ENCODE measurements at regions not wholly inside any gene's neighbourhood (a gene's known extent, or its start where the extent isn't known, plus 50 kb on each side); places are given as distances from the start of the nearest gene placed in this dataset.

- Histone ChIP-seq H3K27me3 (ENCODE audit: control insufficient read depth, insufficient read depth, low read length) (no peaks in the 10 kb centered on the region; the same call in 1 of the 2 replicates), H3K4me3 (ENCODE audit: insufficient read depth, low read depth, low read length) (no peak overlapping the region), H3K36me3 (replicated peaks; ENCODE audit: control insufficient read depth, insufficient read depth, low read length) (no peaks in the 10 kb centered on the region)
- DNase-seq: no peak
These were observed 83.1 kb upstream of the SETMAR start for GRCh38 chr3:4220065-4220464.

- Histone ChIP-seq H3K27me3 (ENCODE audit: control insufficient read depth, insufficient read depth, low read length) (no peaks in the 10 kb centered on the region; the same call in 1 of the 2 replicates), H3K4me3 (ENCODE audit: insufficient read depth, low read depth, low read length) (no peak overlapping the region), H3K36me3 (replicated peaks; ENCODE audit: control insufficient read depth, insufficient read depth, low read length) (no peaks in the 10 kb centered on the region)
- no peak for DNase-seq
These were observed 80.5 kb upstream of the SETMAR start for GRCh38 chr3:4222574-4223175.

- no peak for DNase-seq
- no peak overlapping the region for H3K4me3 ChIP-seq (ENCODE audit: insufficient read depth, low read depth, low read length)
- H3K36me3 ChIP-seq (replicated peaks; ENCODE audit: control insufficient read depth, insufficient read depth, low read length): no peaks in the 10 kb centered on the region
- H3K27me3 ChIP-seq (ENCODE audit: control insufficient read depth, insufficient read depth, low read length): no peaks in the 10 kb centered on the region; the same call in 1 of the 2 replicates
These were observed 79.4 kb upstream of the SETMAR start for GRCh38 chr3:4223777-4224176.

- no peaks in the 10 kb centered on the region; the same call in 1 of the 2 replicates for H3K27me3 ChIP-seq (ENCODE audit: control insufficient read depth, insufficient read depth, low read length)
- H3K4me3 ChIP-seq (ENCODE audit: insufficient read depth, low read depth, low read length): no peak overlapping the region
- DNase-seq: no peak
- H3K36me3 ChIP-seq (replicated peaks; ENCODE audit: control insufficient read depth, insufficient read depth, low read length): no peaks in the 10 kb centered on the region
These were observed 78.8 kb upstream of the SETMAR start for GRCh38 chr3:4224331-4224730.

GRCh38 chr3:4225005-4225471, 78.1 kb upstream of the SETMAR start:
- DNase-seq: no peak
- Histone ChIP-seq H3K36me3 (replicated peaks; ENCODE audit: control insufficient read depth, insufficient read depth, low read length) (no peaks in the 10 kb centered on the region), H3K4me3 (ENCODE audit: insufficient read depth, low read depth, low read length) (no peak overlapping the region), H3K27me3 (ENCODE audit: control insufficient read depth, insufficient read depth, low read length) (no peaks in the 10 kb centered on the region; the same call in 1 of the 2 replicates)

- Histone ChIP-seq H3K36me3 (replicated peaks; ENCODE audit: control insufficient read depth, insufficient read depth, low read length) (no peaks in the 10 kb centered on the region), H3K27me3 (ENCODE audit: control insufficient read depth, insufficient read depth, low read length) (peaks cover 4% of the 10 kb centered on the region), H3K4me3 (ENCODE audit: insufficient read depth, low read depth, low read length) (no peak overlapping the region)
- no peak for DNase-seq
These were observed 74.9 kb upstream of the SETMAR start for GRCh38 chr3:4228295-4228694.

GRCh38 chr3:4231041-4231440, 72.1 kb upstream of the SETMAR start:
- Histone ChIP-seq H3K27me3 (ENCODE audit: control insufficient read depth, insufficient read depth, low read length) (peaks cover 12% of the 10 kb centered on the region), H3K4me3 (ENCODE audit: insufficient read depth, low read depth, low read length) (no peak overlapping the region), H3K36me3 (replicated peaks; ENCODE audit: control insufficient read depth, insufficient read depth, low read length) (no peaks in the 10 kb centered on the region)
- DNase-seq: no peak

GRCh38 chr3:4232798-4233197, 70.4 kb upstream of the SETMAR start:
- Histone ChIP-seq H3K4me3 (ENCODE audit: insufficient read depth, low read depth, low read length) (no peak overlapping the region), H3K27me3 (ENCODE audit: control insufficient read depth, insufficient read depth, low read length) (peaks cover 12% of the 10 kb centered on the region), H3K36me3 (replicated peaks; ENCODE audit: control insufficient read depth, insufficient read depth, low read length) (no peaks in the 10 kb centered on the region)
- DNase-seq: peak; percentile 16

- Histone ChIP-seq H3K4me3 (ENCODE audit: insufficient read depth, low read depth, low read length) (no peak overlapping the region), H3K36me3 (replicated peaks; ENCODE audit: control insufficient read depth, insufficient read depth, low read length) (no peaks in the 10 kb centered on the region), H3K27me3 (ENCODE audit: control insufficient read depth, insufficient read depth, low read length) (peaks cover 12% of the 10 kb centered on the region)
- no peak for DNase-seq
These were observed 69.7 kb upstream of the SETMAR start for GRCh38 chr3:4233488-4233887.

GRCh38 chr3:4234889-4235288, 68.3 kb upstream of the SETMAR start:
- no peak for DNase-seq
- Histone ChIP-seq H3K4me3 (ENCODE audit: insufficient read depth, low read depth, low read length) (no peak overlapping the region), H3K36me3 (replicated peaks; ENCODE audit: control insufficient read depth, insufficient read depth, low read length) (no peaks in the 10 kb centered on the region), H3K27me3 (ENCODE audit: control insufficient read depth, insufficient read depth, low read length) (peaks cover 12% of the 10 kb centered on the region)

- Histone ChIP-seq H3K36me3 (replicated peaks; ENCODE audit: control insufficient read depth, insufficient read depth, low read length) (no peaks in the 10 kb centered on the region), H3K4me3 (ENCODE audit: insufficient read depth, low read depth, low read length) (no peak overlapping the region), H3K27me3 (ENCODE audit: control insufficient read depth, insufficient read depth, low read length) (peaks cover 12% of the 10 kb centered on the region)
- DNase-seq: no peak
These were observed 67.5 kb upstream of the SETMAR start for GRCh38 chr3:4235690-4236089.

GRCh38 chr3:4241595-4242170, 61.5 kb upstream of the SETMAR start:
- no peak for DNase-seq
- Histone ChIP-seq H3K27me3 (ENCODE audit: control insufficient read depth, insufficient read depth, low read length) (no peaks in the 10 kb centered on the region), H3K4me3 (ENCODE audit: insufficient read depth, low read depth, low read length) (no peak overlapping the region), H3K36me3 (replicated peaks; ENCODE audit: control insufficient read depth, insufficient read depth, low read length) (no peaks in the 10 kb centered on the region)

GRCh38 chr3:4245671-4246070, 57.5 kb upstream of the SETMAR start:
- no peaks in the 10 kb centered on the region for H3K36me3 ChIP-seq (replicated peaks; ENCODE audit: control insufficient read depth, insufficient read depth, low read length)
- no peak for DNase-seq

GRCh38 chr3:4247391-4247790, 55.8 kb upstream of the SETMAR start:
- DNase-seq: no peak
- no peaks in the 10 kb centered on the region for H3K27me3 ChIP-seq (ENCODE audit: control insufficient read depth, insufficient read depth, low read length)
- H3K4me3 ChIP-seq (ENCODE audit: insufficient read depth, low read depth, low read length): no peak overlapping the region

More at GRCh38 chr3:4245671-4246070, 57.5 kb upstream of the SETMAR start:
- no peak overlapping the region for H3K4me3 ChIP-seq (ENCODE audit: insufficient read depth, low read depth, low read length)
- H3K27me3 ChIP-seq (ENCODE audit: control insufficient read depth, insufficient read depth, low read length): no peaks in the 10 kb centered on the region

GRCh38 chr3:4250064-4250463, 53.1 kb upstream of the SETMAR start:
- Histone ChIP-seq H3K36me3 (replicated peaks; ENCODE audit: control insufficient read depth, insufficient read depth, low read length) (no peaks in the 10 kb centered on the region), H3K27me3 (ENCODE audit: control insufficient read depth, insufficient read depth, low read length) (no peaks in the 10 kb centered on the region), H3K4me3 (ENCODE audit: insufficient read depth, low read depth, low read length) (no peak overlapping the region)
- DNase-seq: no peak

More at GRCh38 chr3:4247391-4247790, 55.8 kb upstream of the SETMAR start:
- H3K36me3 ChIP-seq (replicated peaks; ENCODE audit: control insufficient read depth, insufficient read depth, low read length): no peaks in the 10 kb centered on the region
